ENCODE measurements at regions not wholly inside any gene's neighbourhood (a gene's known extent, or its start where the extent isn't known, plus 50 kb on each side); places are given as distances from the start of the nearest gene placed in this dataset.

DNA sequence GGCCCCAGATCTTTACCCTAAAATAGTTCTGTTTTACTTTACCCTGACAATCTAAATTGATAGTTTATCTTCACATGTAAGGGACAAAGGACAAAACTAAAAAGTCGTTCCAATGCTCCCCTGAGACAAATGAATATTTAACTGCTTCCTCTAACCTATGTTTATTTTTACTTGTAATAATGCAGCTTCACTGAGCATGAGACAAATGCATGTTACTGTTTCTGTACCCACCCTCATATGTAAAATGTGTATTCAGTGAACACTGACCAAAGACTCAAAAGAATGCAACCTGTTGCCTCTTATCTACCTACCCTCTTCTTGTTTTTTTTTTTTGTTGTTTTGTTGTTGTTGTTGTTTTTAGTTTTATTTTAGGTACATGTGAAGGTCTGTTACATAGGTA, 1570.9 kb upstream of the SLC39A10 start:
- CTCF ChIA-PET = no interaction called here
- Histone ChIP-seq H3K4me2 (ENCODE audit: low read length) (no peak overlapping the region), H3F3A (ENCODE audit: low read length, unreplicated experiment) (no peaks in the 10 kb centered on the region), H4K20me1 (ENCODE audit: low read length) (no peaks in the 10 kb centered on the region), H3K36me3 (ENCODE audit: low read depth, low read length) (no peaks in the 10 kb centered on the region), H3K9ac (ENCODE audit: low read length) (no peak overlapping the region), H3K27ac (ENCODE audit: low read length) (no peak overlapping the region), H3K9me3 (ENCODE audit: low read length) (no peaks in the 10 kb centered on the region), H3K4me1 (ENCODE audit: insufficient read depth, low read length) (no peaks in the 10 kb centered on the region; the same call in 1 of the 2 replicates), H3K4me3 (ENCODE audit: low read length) (no peak overlapping the region), H2AFZ (ENCODE audit: low read length) (no peak overlapping the region), H3K27me3 (ENCODE audit: low read length) (no peaks in the 10 kb centered on the region), H3K9me2 (replicated peaks; ENCODE audit: low read length) (no peaks in the 10 kb centered on the region), H3K79me2 (ENCODE audit: low read length) (no peaks in the 10 kb centered on the region)
- no peak for DNase-seq
- no TSS peak for BruUV-seq (replicated peaks)
- intact Hi-C loops (cut with micrococcal nuclease) = no loop called here
- ATAC-seq = no peak
- POLR2A ChIA-PET (ENCODE audit: unreplicated experiment) = no interaction called here
- TF ChIP-seq CTCF (conservative IDR thresholded peaks at IDR 0.05; ENCODE audit: low read depth, low read length) = no peak
- no peak for TF ChIP-seq EZH2 (IDR thresholded peaks at IDR 0.05; ENCODE audit: low read length, unreplicated experiment)
- TF ChIP-seq EZH2phosphoT487 (IDR thresholded peaks at IDR 0.05; ENCODE audit: borderline replicate concordance, low read length) = no peak

GRCh38 chr2:194079989-194080388, 1577.0 kb upstream of the SLC39A10 start:
- H3K79me2 ChIP-seq (ENCODE audit: low read length) = no peaks in the 10 kb centered on the region
- no peaks in the 10 kb centered on the region for H3F3A ChIP-seq (ENCODE audit: low read length, unreplicated experiment)
- ChIA-PET CTCF (no interaction called here), POLR2A (ENCODE audit: unreplicated experiment) (no interaction called here)
- H3K27ac ChIP-seq (ENCODE audit: low read length) = no peak overlapping the region
- H3K36me3 ChIP-seq (ENCODE audit: low read depth, low read length) = no peaks in the 10 kb centered on the region
- no peak overlapping the region for H2AFZ ChIP-seq (ENCODE audit: low read length)
- intact Hi-C loops (cut with micrococcal nuclease) = no loop called here
- H3K9me3 ChIP-seq (ENCODE audit: low read length) = no peaks in the 10 kb centered on the region
- no TSS peak for BruUV-seq (replicated peaks)
- H4K20me1 ChIP-seq (ENCODE audit: low read length) = no peaks in the 10 kb centered on the region
- no peak for DNase-seq
- no peaks in the 10 kb centered on the region for H3K9me2 ChIP-seq (replicated peaks; ENCODE audit: low read length)
- no peak overlapping the region for H3K4me3 ChIP-seq (ENCODE audit: low read length)
- TF ChIP-seq CTCF (conservative IDR thresholded peaks at IDR 0.05; ENCODE audit: low read depth, low read length) = no peak
- TF ChIP-seq EZH2 (IDR thresholded peaks at IDR 0.05; ENCODE audit: low read length, unreplicated experiment) = no peak
- no peak for TF ChIP-seq EZH2phosphoT487 (IDR thresholded peaks at IDR 0.05; ENCODE audit: borderline replicate concordance, low read length)
- no peak for ATAC-seq
- no peak overlapping the region for H3K9ac ChIP-seq (ENCODE audit: low read length)
- H3K4me2 ChIP-seq (ENCODE audit: low read length) = no peak overlapping the region
- H3K4me1 ChIP-seq (ENCODE audit: insufficient read depth, low read length) = no peaks in the 10 kb centered on the region
- no peaks in the 10 kb centered on the region for H3K27me3 ChIP-seq (ENCODE audit: low read length)

DNA sequence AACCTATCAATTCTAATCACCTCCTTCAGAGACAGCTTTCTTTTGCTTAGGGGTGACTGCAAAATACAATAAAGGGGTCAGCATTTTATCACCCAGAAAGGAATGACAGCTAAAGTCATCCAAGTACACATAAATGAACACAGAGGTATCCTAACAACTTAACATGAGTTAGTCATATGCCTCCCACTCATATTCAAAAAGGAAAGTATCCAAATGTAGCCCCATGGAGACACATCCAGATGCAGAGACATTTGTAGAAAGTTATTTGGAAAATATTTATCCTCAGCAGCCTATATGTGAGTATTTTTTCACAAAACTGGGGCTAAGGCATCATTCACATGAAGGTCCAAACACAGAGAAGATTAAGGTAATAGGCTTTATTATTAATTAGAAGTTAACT, 1579.7 kb upstream of the SLC39A10 start:
- Histone ChIP-seq H4K20me1 (ENCODE audit: low read length) (no peaks in the 10 kb centered on the region), H3K9me2 (replicated peaks; ENCODE audit: low read length) (no peaks in the 10 kb centered on the region), H3K9ac (ENCODE audit: low read length) (no peak overlapping the region), H2AFZ (ENCODE audit: low read length) (no peak overlapping the region), H3F3A (ENCODE audit: low read length, unreplicated experiment) (no peaks in the 10 kb centered on the region), H3K27me3 (ENCODE audit: low read length) (no peaks in the 10 kb centered on the region), H3K36me3 (ENCODE audit: low read depth, low read length) (no peaks in the 10 kb centered on the region), H3K4me1 (ENCODE audit: insufficient read depth, low read length) (no peaks in the 10 kb centered on the region), H3K79me2 (ENCODE audit: low read length) (no peaks in the 10 kb centered on the region), H3K4me2 (ENCODE audit: low read length) (no peak overlapping the region), H3K27ac (ENCODE audit: low read length) (no peak overlapping the region), H3K9me3 (ENCODE audit: low read length) (no peaks in the 10 kb centered on the region), H3K4me3 (ENCODE audit: low read length) (no peak overlapping the region)
- intact Hi-C loops (cut with micrococcal nuclease) = no loop called here
- TF ChIP-seq EZH2 (IDR thresholded peaks at IDR 0.05; ENCODE audit: low read length, unreplicated experiment) = no peak
- TF ChIP-seq CTCF (conservative IDR thresholded peaks at IDR 0.05; ENCODE audit: low read depth, low read length) = no peak
- TF ChIP-seq EZH2phosphoT487 (IDR thresholded peaks at IDR 0.05; ENCODE audit: borderline replicate concordance, low read length) = no peak
- ChIA-PET CTCF (no interaction called here), POLR2A (ENCODE audit: unreplicated experiment) (no interaction called here)
- no peak for ATAC-seq
- no peak for DNase-seq
- BruUV-seq (replicated peaks) = no TSS peak
